ENCODE measurements at regions not wholly inside any gene's neighbourhood (a gene's known extent, or its start where the extent isn't known, plus 50 kb on each side); places are given as distances from the start of the nearest gene placed in this dataset.

DNA sequence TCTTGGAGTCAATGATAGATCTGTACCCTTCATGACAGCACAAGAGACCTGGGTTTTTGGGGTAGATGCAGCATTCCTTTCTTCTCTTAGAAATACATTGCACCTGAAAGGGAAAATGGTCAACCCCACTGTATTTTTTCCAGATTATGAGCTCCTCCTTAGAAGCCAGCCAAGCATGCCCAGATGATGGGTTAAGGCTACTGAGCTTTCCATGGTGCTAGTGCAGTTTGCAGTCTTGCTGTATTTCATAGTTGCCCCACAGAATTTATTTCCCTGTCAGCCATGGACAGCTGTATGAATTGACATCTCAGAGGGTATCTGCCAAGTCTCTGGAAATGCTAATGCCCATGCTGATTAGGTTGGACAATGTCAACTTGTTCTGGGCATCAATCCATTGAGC is 73.7 kb upstream of the H2AZ1 start:
- no peaks in the 10 kb centered on the region for H3K27me3 ChIP-seq (ENCODE audit: control insufficient read depth, insufficient read depth, low read length)
- TF ChIP-seq, protein P1, sequence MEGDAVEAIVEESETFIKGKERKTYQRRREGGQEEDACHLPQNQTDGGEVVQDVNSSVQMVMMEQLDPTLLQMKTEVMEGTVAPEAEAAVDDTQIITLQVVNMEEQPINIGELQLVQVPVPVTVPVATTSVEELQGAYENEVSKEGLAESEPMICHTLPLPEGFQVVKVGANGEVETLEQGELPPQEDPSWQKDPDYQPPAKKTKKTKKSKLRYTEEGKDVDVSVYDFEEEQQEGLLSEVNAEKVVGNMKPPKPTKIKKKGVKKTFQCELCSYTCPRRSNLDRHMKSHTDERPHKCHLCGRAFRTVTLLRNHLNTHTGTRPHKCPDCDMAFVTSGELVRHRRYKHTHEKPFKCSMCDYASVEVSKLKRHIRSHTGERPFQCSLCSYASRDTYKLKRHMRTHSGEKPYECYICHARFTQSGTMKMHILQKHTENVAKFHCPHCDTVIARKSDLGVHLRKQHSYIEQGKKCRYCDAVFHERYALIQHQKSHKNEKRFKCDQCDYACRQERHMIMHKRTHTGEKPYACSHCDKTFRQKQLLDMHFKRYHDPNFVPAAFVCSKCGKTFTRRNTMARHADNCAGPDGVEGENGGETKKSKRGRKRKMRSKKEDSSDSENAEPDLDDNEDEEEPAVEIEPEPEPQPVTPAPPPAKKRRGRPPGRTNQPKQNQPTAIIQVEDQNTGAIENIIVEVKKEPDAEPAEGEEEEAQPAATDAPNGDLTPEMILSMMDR (IDR thresholded peaks at IDR 0.05; ENCODE audit: insufficient read depth, low read length, severe bottlenecking), result no peak
- no peak overlapping the region for H3K4me3 ChIP-seq (ENCODE audit: low read depth, low read length)
- no peaks in the 10 kb centered on the region for H3K36me3 ChIP-seq (ENCODE audit: control insufficient read depth, insufficient read depth, low read length)
- DNase-seq (ENCODE audit: low read depth) (no peak), FAIRE-seq (no peak)

DNA sequence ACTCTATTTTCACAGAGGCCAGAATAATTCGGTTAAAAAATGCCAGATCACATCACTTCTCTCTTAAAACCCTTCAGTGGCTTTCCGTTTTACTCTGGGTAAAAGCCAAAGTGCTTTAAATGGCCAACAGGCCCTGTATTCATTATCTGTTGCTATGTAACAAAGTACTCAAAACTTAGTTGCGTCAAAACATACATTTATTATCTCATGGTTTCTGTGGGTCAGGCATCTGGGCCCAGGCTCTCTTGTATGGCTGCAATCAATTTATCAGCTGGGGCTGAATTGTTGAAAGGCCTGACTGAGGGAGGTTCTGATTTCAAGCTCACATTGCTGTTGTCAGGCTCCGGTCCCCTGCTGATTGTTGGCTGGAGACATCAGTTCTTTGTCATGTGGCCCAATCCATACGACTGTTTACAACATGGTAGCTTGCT is 72.7 kb upstream of the H2AZ1 start:
- no peak for FAIRE-seq

DNA sequence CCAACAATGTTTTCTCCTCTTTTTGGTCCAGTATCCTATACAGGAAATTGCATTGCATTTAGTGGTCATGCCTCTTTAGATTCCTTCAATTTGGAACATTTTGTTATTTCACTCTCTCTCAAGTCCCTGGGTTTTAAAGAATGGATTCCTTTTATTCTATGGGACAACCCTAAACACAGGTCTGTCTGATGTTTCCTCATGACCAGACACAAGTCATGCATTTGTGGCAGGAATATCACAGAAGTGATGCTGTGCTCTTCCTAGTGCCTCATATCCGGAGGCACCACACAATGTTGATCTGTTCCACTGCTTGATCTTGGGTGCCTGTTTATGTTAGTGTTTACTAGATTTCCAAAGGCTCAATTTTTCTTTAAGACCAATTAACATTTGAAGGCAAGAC is 69.7 kb upstream of the H2AZ1 start:
- no peaks in the 10 kb centered on the region for H3K36me3 ChIP-seq (ENCODE audit: control insufficient read depth, insufficient read depth, low read length)
- no peak overlapping the region for H3K4me3 ChIP-seq (ENCODE audit: low read depth, low read length)
- DNase-seq (ENCODE audit: low read depth) (no peak), FAIRE-seq (no peak)
- H3K27me3 ChIP-seq (ENCODE audit: control insufficient read depth, insufficient read depth, low read length), result no peaks in the 10 kb centered on the region
- TF ChIP-seq, protein P1 (IDR thresholded peaks at IDR 0.05; ENCODE audit: insufficient read depth, low read length, severe bottlenecking), result no peak

More for the DNA sequence above, 72.7 kb upstream of the H2AZ1 start:
- TF ChIP-seq, protein P1 (IDR thresholded peaks at IDR 0.05; ENCODE audit: insufficient read depth, low read length, severe bottlenecking), result no peak
- H3K4me3 ChIP-seq (ENCODE audit: low read depth, low read length), result no peak overlapping the region
- DNase-seq (ENCODE audit: low read depth), result no peak
- H3K36me3 ChIP-seq (ENCODE audit: control insufficient read depth, insufficient read depth, low read length), result no peaks in the 10 kb centered on the region
- no peaks in the 10 kb centered on the region for H3K27me3 ChIP-seq (ENCODE audit: control insufficient read depth, insufficient read depth, low read length)

DNA sequence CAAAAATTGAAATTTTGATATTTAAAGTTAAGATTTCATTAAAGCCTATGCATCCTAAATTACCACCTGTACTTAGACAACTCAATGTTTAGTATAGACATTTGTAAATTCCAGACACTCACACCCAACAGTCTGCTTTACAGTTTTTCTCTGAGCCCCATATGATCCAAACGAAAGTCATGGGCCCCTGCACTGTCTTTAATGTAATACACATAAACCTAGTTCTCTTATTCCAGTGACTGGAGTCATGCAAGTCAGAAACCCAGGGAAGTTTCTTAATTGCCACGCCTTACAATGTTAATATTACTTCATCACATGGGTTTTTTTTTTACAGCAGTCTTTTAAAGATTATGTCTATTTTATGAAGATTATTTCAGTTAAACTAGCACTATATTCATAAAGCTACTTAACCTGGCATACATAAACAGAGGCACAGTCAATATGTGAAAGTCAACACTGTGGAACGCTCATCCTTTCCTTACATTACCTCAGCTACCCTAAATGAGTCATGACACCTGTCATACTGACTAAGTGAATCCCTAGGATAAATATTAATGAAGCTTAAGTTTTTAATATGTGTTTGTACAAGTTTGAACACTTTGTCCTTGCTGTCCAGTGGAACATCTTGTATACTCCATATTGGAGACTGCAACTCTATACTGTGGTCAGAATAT is 67.7 kb upstream of the H2AZ1 start:
- no peaks in the 10 kb centered on the region for H3K27me3 ChIP-seq (ENCODE audit: control insufficient read depth, insufficient read depth, low read length)
- H3K4me3 ChIP-seq (ENCODE audit: low read depth, low read length), result no peak overlapping the region
- FAIRE-seq (no peak), DNase-seq (ENCODE audit: low read depth) (peak; percentile 97)
- no peaks in the 10 kb centered on the region for H3K36me3 ChIP-seq (ENCODE audit: control insufficient read depth, insufficient read depth, low read length)
- TF ChIP-seq, protein P1 (IDR thresholded peaks at IDR 0.05; ENCODE audit: insufficient read depth, low read length, severe bottlenecking), result no peak

DNA sequence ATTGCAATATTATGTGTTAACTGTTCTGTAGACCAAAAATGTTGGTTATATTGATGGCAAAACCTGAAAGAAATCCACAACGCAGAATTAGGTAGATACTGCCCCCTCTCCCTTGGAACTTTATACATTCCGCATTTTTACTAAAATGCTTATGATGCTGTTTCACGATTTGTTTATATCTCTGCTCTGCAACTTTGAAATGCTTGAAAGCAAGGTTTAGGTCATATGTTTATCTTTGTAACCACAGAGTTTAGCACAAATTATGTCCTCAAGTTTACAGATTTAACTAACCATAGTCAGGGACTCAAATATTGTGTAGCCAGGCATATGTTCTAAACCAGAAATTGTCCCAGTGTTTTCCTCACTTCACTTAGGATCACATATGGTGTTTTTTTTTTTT is 66.1 kb upstream of the H2AZ1 start:
- no peaks in the 10 kb centered on the region for H3K27me3 ChIP-seq (ENCODE audit: control insufficient read depth, insufficient read depth, low read length)
- FAIRE-seq, result no peak
- H3K4me3 ChIP-seq (ENCODE audit: low read depth, low read length), result no peak overlapping the region
- TF ChIP-seq, protein P1 (IDR thresholded peaks at IDR 0.05; ENCODE audit: insufficient read depth, low read length, severe bottlenecking), result no peak
- DNase-seq (ENCODE audit: low read depth), result no peak
- H3K36me3 ChIP-seq (ENCODE audit: control insufficient read depth, insufficient read depth, low read length), result no peaks in the 10 kb centered on the region

DNA sequence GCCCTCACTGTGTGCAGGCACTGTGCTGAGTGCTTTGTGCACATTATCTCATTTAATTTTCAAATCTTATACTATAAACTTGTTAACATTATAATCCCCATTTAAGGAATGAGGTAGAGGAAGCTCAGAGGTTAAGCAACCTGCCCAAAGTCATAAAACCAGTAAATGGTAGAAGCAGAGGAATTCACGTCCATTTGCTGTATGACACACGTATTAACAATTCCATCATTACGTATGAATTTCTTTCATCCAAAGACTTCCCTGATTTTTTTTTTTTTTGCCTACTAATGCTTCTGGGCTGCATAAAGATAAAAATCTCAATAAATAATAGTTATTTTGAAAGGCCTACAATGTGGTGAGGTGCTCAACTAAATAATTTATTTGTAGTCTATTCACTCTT is 64.5 kb upstream of the H2AZ1 start:
- H3K36me3 ChIP-seq (ENCODE audit: control insufficient read depth, insufficient read depth, low read length), result no peaks in the 10 kb centered on the region
- DNase-seq (ENCODE audit: low read depth) (no peak), FAIRE-seq (no peak)
- H3K27me3 ChIP-seq (ENCODE audit: control insufficient read depth, insufficient read depth, low read length), result no peaks in the 10 kb centered on the region
- H3K4me3 ChIP-seq (ENCODE audit: low read depth, low read length), result no peak overlapping the region
- TF ChIP-seq, protein P1 (IDR thresholded peaks at IDR 0.05; ENCODE audit: insufficient read depth, low read length, severe bottlenecking), result no peak
